ENCODE measurements at regions not wholly inside any gene's neighbourhood (a gene's known extent, or its start where the extent isn't known, plus 50 kb on each side); places are given as distances from the start of the nearest gene placed in this dataset.
"Not testable (repeated sequence)": the region's sequence is repeated elsewhere in the genome, so short reads cannot be mapped to it uniquely, and the experiment has no call there.

GRCh38 chr20:12744037-12744436 is 264.7 kb upstream of the SPTLC3 start:
- no peaks in the 10 kb centered on the region for H3K27me3 ChIP-seq (ENCODE audit: insufficient read depth, poor library complexity, severe bottlenecking)
- TF ChIP-seq, protein P1, sequence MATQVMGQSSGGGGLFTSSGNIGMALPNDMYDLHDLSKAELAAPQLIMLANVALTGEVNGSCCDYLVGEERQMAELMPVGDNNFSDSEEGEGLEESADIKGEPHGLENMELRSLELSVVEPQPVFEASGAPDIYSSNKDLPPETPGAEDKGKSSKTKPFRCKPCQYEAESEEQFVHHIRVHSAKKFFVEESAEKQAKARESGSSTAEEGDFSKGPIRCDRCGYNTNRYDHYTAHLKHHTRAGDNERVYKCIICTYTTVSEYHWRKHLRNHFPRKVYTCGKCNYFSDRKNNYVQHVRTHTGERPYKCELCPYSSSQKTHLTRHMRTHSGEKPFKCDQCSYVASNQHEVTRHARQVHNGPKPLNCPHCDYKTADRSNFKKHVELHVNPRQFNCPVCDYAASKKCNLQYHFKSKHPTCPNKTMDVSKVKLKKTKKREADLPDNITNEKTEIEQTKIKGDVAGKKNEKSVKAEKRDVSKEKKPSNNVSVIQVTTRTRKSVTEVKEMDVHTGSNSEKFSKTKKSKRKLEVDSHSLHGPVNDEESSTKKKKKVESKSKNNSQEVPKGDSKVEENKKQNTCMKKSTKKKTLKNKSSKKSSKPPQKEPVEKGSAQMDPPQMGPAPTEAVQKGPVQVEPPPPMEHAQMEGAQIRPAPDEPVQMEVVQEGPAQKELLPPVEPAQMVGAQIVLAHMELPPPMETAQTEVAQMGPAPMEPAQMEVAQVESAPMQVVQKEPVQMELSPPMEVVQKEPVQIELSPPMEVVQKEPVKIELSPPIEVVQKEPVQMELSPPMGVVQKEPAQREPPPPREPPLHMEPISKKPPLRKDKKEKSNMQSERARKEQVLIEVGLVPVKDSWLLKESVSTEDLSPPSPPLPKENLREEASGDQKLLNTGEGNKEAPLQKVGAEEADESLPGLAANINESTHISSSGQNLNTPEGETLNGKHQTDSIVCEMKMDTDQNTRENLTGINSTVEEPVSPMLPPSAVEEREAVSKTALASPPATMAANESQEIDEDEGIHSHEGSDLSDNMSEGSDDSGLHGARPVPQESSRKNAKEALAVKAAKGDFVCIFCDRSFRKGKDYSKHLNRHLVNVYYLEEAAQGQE (IDR thresholded peaks at IDR 0.05; ENCODE audit: insufficient replicate concordance, low read depth) = no peak
- TF ChIP-seq, protein P2, sequence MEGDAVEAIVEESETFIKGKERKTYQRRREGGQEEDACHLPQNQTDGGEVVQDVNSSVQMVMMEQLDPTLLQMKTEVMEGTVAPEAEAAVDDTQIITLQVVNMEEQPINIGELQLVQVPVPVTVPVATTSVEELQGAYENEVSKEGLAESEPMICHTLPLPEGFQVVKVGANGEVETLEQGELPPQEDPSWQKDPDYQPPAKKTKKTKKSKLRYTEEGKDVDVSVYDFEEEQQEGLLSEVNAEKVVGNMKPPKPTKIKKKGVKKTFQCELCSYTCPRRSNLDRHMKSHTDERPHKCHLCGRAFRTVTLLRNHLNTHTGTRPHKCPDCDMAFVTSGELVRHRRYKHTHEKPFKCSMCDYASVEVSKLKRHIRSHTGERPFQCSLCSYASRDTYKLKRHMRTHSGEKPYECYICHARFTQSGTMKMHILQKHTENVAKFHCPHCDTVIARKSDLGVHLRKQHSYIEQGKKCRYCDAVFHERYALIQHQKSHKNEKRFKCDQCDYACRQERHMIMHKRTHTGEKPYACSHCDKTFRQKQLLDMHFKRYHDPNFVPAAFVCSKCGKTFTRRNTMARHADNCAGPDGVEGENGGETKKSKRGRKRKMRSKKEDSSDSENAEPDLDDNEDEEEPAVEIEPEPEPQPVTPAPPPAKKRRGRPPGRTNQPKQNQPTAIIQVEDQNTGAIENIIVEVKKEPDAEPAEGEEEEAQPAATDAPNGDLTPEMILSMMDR (IDR thresholded peaks at IDR 0.05; ENCODE audit: insufficient read depth, low read length) = no peak
- TF ChIP-seq SPI1 (IDR thresholded peaks at IDR 0.05; ENCODE audit: borderline replicate concordance, low read depth) (no peak), POLR2AphosphoS5 (IDR thresholded peaks at IDR 0.05; ENCODE audit: low read depth) (no peak), GABPA (IDR thresholded peaks at IDR 0.05; ENCODE audit: low read depth) (no peak)
- DNase-seq (ENCODE audit: low read depth in 1 of 2, low spot score in 1 of 2) = no peak

GRCh38 chr20:12748359-12748994 is 260.3 kb upstream of the SPTLC3 start:
- TF ChIP-seq, protein P2 (IDR thresholded peaks at IDR 0.05; ENCODE audit: insufficient read depth, low read length) = no peak
- TF ChIP-seq POLR2AphosphoS5 (IDR thresholded peaks at IDR 0.05; ENCODE audit: low read depth) (no peak), GABPA (IDR thresholded peaks at IDR 0.05; ENCODE audit: low read depth) (no peak), SPI1 (IDR thresholded peaks at IDR 0.05; ENCODE audit: borderline replicate concordance, low read depth) (no peak)
- TF ChIP-seq, protein P1 (IDR thresholded peaks at IDR 0.05; ENCODE audit: insufficient replicate concordance, low read depth) = no peak
- no peak for DNase-seq (ENCODE audit: low read depth in 1 of 2, low spot score in 1 of 2)
- Histone ChIP-seq H3K27ac (replicated peaks) (no peak overlapping the region), H3K4me3 (replicated peaks; ENCODE audit: insufficient read depth, low read length) (no peak overlapping the region), H3K27me3 (ENCODE audit: insufficient read depth, poor library complexity, severe bottlenecking) (no peaks in the 10 kb centered on the region)

More at GRCh38 chr20:12744037-12744436, 264.7 kb upstream of the SPTLC3 start:
- Histone ChIP-seq H3K27ac (replicated peaks) (no peak overlapping the region), H3K4me3 (replicated peaks; ENCODE audit: insufficient read depth, low read length) (no peak overlapping the region)

DNA sequence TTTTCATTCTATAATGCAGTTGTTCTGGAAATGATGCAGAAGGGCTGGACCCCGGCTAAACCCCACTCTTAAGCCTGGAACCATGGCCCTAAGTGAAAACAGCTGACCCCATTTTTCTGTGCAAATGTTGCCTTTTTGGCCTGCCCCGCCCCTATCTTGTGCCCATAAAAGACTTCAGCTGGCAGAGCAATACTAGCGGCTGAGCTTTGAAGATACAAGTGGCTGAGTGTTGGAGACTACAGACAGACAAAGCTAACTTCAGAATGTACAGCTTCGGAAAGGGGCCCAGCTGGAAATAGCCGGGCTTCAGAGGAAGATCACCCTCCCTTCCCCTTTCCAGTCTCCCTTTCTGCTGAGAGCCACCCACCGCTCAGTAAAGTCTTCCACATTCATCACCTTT is 258.6 kb upstream of the SPTLC3 start:
- no peak for DNase-seq (ENCODE audit: low read depth in 1 of 2, low spot score in 1 of 2)
- H3K4me3 ChIP-seq (replicated peaks; ENCODE audit: insufficient read depth, low read length) = no peak overlapping the region
- no peak overlapping the region for H3K27ac ChIP-seq (replicated peaks)
- H3K27me3 ChIP-seq (ENCODE audit: insufficient read depth, poor library complexity, severe bottlenecking) = no peaks in the 10 kb centered on the region
- TF ChIP-seq SPI1 (IDR thresholded peaks at IDR 0.05; ENCODE audit: borderline replicate concordance, low read depth) (no peak), GABPA (IDR thresholded peaks at IDR 0.05; ENCODE audit: low read depth) (no peak), POLR2AphosphoS5 (IDR thresholded peaks at IDR 0.05; ENCODE audit: low read depth) (no peak)
- TF ChIP-seq, protein P2 (IDR thresholded peaks at IDR 0.05; ENCODE audit: insufficient read depth, low read length) = no peak
- TF ChIP-seq, protein P1 (IDR thresholded peaks at IDR 0.05; ENCODE audit: insufficient replicate concordance, low read depth) = no peak

GRCh38 chr20:12752900-12753693 is 255.7 kb upstream of the SPTLC3 start:
- not testable (repeated sequence) for H3K27ac ChIP-seq (replicated peaks); DNase-seq (ENCODE audit: low read depth in 1 of 2, low spot score in 1 of 2); H3K27me3 ChIP-seq (ENCODE audit: insufficient read depth, poor library complexity, severe bottlenecking); H3K4me3 ChIP-seq (replicated peaks; ENCODE audit: insufficient read depth, low read length)

- DNase-seq (ENCODE audit: low read depth in 1 of 2, low spot score in 1 of 2); H3K27me3 ChIP-seq (ENCODE audit: insufficient read depth, poor library complexity, severe bottlenecking); H3K4me3 ChIP-seq (replicated peaks; ENCODE audit: insufficient read depth, low read length); H3K27ac ChIP-seq (replicated peaks): not testable (repeated sequence)
Observed at GRCh38 chr20:12753742-12754141, 255.0 kb upstream of the SPTLC3 start.

Measured in HL-60 (cell line).